Mesendoderm (in vitro differentiated cells): ENCODE measurements at regions not wholly inside any gene's neighbourhood (a gene's known extent, or its start where the extent isn't known, plus 50 kb on each side); places are given as distances from the start of the nearest gene placed in this dataset.

ENCODE experiments used
- DNase-seq: peaks from one replicate; pipeline ENCODE4 v3.0.0; 2013
- H2AK5ac ChIP-seq: 2 replicates; pipeline ENCODE4 v1.6.1; 2013; ENCODE audit warnings: low read length, inconsistent platforms
- H2BK120ac ChIP-seq: 2 replicates; pipeline ENCODE4 v1.6.1; 2013; ENCODE audit warnings: low read depth, mild to moderate bottlenecking, low read length, moderate library complexity, mixed read lengths
- H2BK15ac ChIP-seq: replicated peaks from 2 replicates; pipeline ENCODE4 v1.6.1; 2013; ENCODE audit warnings: low read depth, mild to moderate bottlenecking, moderate library complexity
- H2BK5ac ChIP-seq: 2 replicates; pipeline ENCODE4 v1.6.1; 2013; ENCODE audit warnings: low read length, inconsistent platforms
- H3K18ac ChIP-seq: 2 replicates; pipeline ENCODE4 v1.6.1; 2013; ENCODE audit warnings: mild to moderate bottlenecking, low read length, mixed read lengths
- H3K23ac ChIP-seq: one replicate; pipeline ENCODE4 v1.6.1; 2013; ENCODE audit warnings: low read length
- H3K27ac ChIP-seq: 2 replicates; pipeline ENCODE4 v1.5.1; 2013; ENCODE audit warnings: low read depth, mild to moderate bottlenecking, inconsistent platforms, low read length, moderate library complexity
- H3K27me3 ChIP-seq: 2 replicates; pipeline ENCODE4 v1.6.1; 2013; ENCODE audit warnings: low read length, control low read depth, mild to moderate bottlenecking, inconsistent platforms; ENCODE audit not compliant: insufficient read depth, poor library complexity
- H3K36me3 ChIP-seq: 2 replicates; pipeline ENCODE4 v1.6.1; 2013; ENCODE audit warnings: low read length, inconsistent platforms; ENCODE audit not compliant: control insufficient read depth, insufficient read depth
- H3K4ac ChIP-seq: one replicate; pipeline ENCODE4 v1.6.1; 2013; ENCODE audit warnings: low read depth, mild to moderate bottlenecking, low read length, moderate library complexity
- H3K4me1 ChIP-seq: 2 replicates; pipeline ENCODE4 v1.6.1; 2013; ENCODE audit warnings: low read depth, low read length, inconsistent platforms; ENCODE audit not compliant: control insufficient read depth
- H3K4me2 ChIP-seq: 2 replicates; pipeline ENCODE4 v1.6.1; 2013; ENCODE audit warnings: low read length
- H3K4me3 ChIP-seq: 2 replicates; pipeline ENCODE4 v1.5.1; 2013; ENCODE audit warnings: mild to moderate bottlenecking, low read length
- H3K56ac ChIP-seq: one replicate; pipeline ENCODE4 v1.6.1; 2013; ENCODE audit warnings: low read length
- H3K79me1 ChIP-seq: 2 replicates; pipeline ENCODE4 v1.6.1; 2013; ENCODE audit warnings: low read length, inconsistent platforms
- H3K79me2 ChIP-seq: 2 replicates; pipeline ENCODE4 v1.6.1; 2013; ENCODE audit warnings: mild to moderate bottlenecking, low read length; ENCODE audit not compliant: control insufficient read depth, insufficient read depth
- H3K9ac ChIP-seq: 2 replicates; pipeline ENCODE4 v1.6.1; 2013; ENCODE audit warnings: low read length, inconsistent platforms
- H4K5ac ChIP-seq: one replicate; pipeline ENCODE4 v1.6.1; 2013; ENCODE audit warnings: low read length
- H4K8ac ChIP-seq: one replicate; pipeline ENCODE4 v1.6.1; 2013; ENCODE audit warnings: low read depth, mild to moderate bottlenecking, control low read depth, low read length, moderate library complexity
- WGBS: extraction: QIAGEN DNeasy Blood & Tissue Kit; methylation state at CpG from one replicate; pipeline ENCODE4 v1.1.7; 2013; ENCODE audit warnings: low lambda C conversion rate, missing lambda C conversion rate; ENCODE audit not compliant: insufficient coverage; ENCODE audit errors: extremely low coverage; 5-methylcytosine and 5-hydroxymethylcytosine counted together

- Histone ChIP-seq H3K23ac (no peak overlapping the region), H4K5ac (no peak overlapping the region), H3K18ac (no peak overlapping the region), H3K79me2 (no peaks in the 10 kb centered on the region), H2BK5ac (no peak overlapping the region), H3K9ac (no peak overlapping the region), H3K56ac (no peak overlapping the region), H3K4ac (no peak overlapping the region), H3K79me1 (no peaks in the 10 kb centered on the region), H3K27ac (no peak overlapping the region), H3K4me3 (no peak overlapping the region), H3K36me3 (no peaks in the 10 kb centered on the region), H2AK5ac (no peak overlapping the region), H4K8ac (no peak overlapping the region), H3K27me3 (no peaks in the 10 kb centered on the region), H3K4me1 (no peaks in the 10 kb centered on the region), H2BK15ac (no peak overlapping the region), H2BK120ac (no peak overlapping the region), H3K4me2 (no peak overlapping the region)
- DNase-seq, result no peak
- no CpG with 5 or more reads among the region's 5 CpGs for WGBS
Measured at GRCh38 chr11:80565231-80565630, 1124.4 kb upstream of the TENM4 start.

- H4K8ac ChIP-seq, result no peak overlapping the region
- H2AK5ac ChIP-seq, result no peak overlapping the region
- H4K5ac ChIP-seq, result no peak overlapping the region
- no peak overlapping the region for H3K9ac ChIP-seq
- H3K27ac ChIP-seq, result no peak overlapping the region
- no CpG with 5 or more reads among the region's 4 CpGs for WGBS
- no peak overlapping the region for H2BK5ac ChIP-seq
- no peaks in the 10 kb centered on the region for H3K36me3 ChIP-seq
- no peaks in the 10 kb centered on the region for H3K79me1 ChIP-seq
- no peak overlapping the region for H2BK15ac ChIP-seq
- H3K23ac ChIP-seq, result no peak overlapping the region
- no peak overlapping the region for H3K4me3 ChIP-seq
- no peaks in the 10 kb centered on the region for H3K4me1 ChIP-seq
- no peak overlapping the region for H3K4me2 ChIP-seq
- H3K56ac ChIP-seq, result no peak overlapping the region
- DNase-seq, result peak; percentile 16
- no peaks in the 10 kb centered on the region for H3K79me2 ChIP-seq
- H3K4ac ChIP-seq, result no peak overlapping the region
- H3K27me3 ChIP-seq, result no peaks in the 10 kb centered on the region
- no peak overlapping the region for H2BK120ac ChIP-seq
- no peak overlapping the region for H3K18ac ChIP-seq
Measured at GRCh38 chr11:80562523-80563125, 1121.8 kb upstream of the TENM4 start.

GRCh38 chr11:80559942-80560341 lies 1119.1 kb upstream of the TENM4 start:
- H4K8ac ChIP-seq, result no peak overlapping the region
- no peak overlapping the region for H4K5ac ChIP-seq
- no peak overlapping the region for H3K56ac ChIP-seq
- DNase-seq, result no peak
- no peak overlapping the region for H2AK5ac ChIP-seq
- no peak overlapping the region for H2BK15ac ChIP-seq
- WGBS, result no CpG with 5 or more reads among the region's 2 CpGs
- H3K4me3 ChIP-seq, result no peak overlapping the region
- no peaks in the 10 kb centered on the region for H3K79me1 ChIP-seq
- H2BK120ac ChIP-seq, result no peak overlapping the region
- H3K18ac ChIP-seq, result no peak overlapping the region
- no peaks in the 10 kb centered on the region for H3K79me2 ChIP-seq
- no peak overlapping the region for H3K23ac ChIP-seq
- no peak overlapping the region for H3K27ac ChIP-seq
- H3K4ac ChIP-seq, result no peak overlapping the region
- H3K9ac ChIP-seq, result no peak overlapping the region
- no peaks in the 10 kb centered on the region for H3K36me3 ChIP-seq
- no peak overlapping the region for H3K4me2 ChIP-seq
- no peaks in the 10 kb centered on the region for H3K27me3 ChIP-seq
- no peaks in the 10 kb centered on the region for H3K4me1 ChIP-seq
- no peak overlapping the region for H2BK5ac ChIP-seq

GRCh38 chr11:80553565-80553964 lies 1112.7 kb upstream of the TENM4 start:
- H3K23ac ChIP-seq, result no peak overlapping the region
- H3K4me3 ChIP-seq, result no peak overlapping the region
- no peak overlapping the region for H3K27ac ChIP-seq
- H3K9ac ChIP-seq, result no peak overlapping the region
- no peaks in the 10 kb centered on the region for H3K27me3 ChIP-seq
- H4K8ac ChIP-seq, result no peak overlapping the region
- DNase-seq, result no peak
- no CpG with 5 or more reads among the region's 2 CpGs for WGBS
- no peaks in the 10 kb centered on the region for H3K36me3 ChIP-seq
- no peak overlapping the region for H2BK15ac ChIP-seq
- no peak overlapping the region for H3K4me2 ChIP-seq
- H3K18ac ChIP-seq, result no peak overlapping the region
- no peak overlapping the region for H2AK5ac ChIP-seq
- H4K5ac ChIP-seq, result no peak overlapping the region
- no peaks in the 10 kb centered on the region for H3K79me1 ChIP-seq
- no peaks in the 10 kb centered on the region for H3K79me2 ChIP-seq
- no peak overlapping the region for H2BK120ac ChIP-seq
- H2BK5ac ChIP-seq, result no peak overlapping the region
- no peaks in the 10 kb centered on the region for H3K4me1 ChIP-seq
- no peak overlapping the region for H3K56ac ChIP-seq
- no peak overlapping the region for H3K4ac ChIP-seq

GRCh38 chr11:80542704-80543103 lies 1101.9 kb upstream of the TENM4 start:
- H3K4me1 ChIP-seq, result no peaks in the 10 kb centered on the region
- no peak overlapping the region for H2BK5ac ChIP-seq
- H3K18ac ChIP-seq, result no peak overlapping the region
- H3K36me3 ChIP-seq, result no peaks in the 10 kb centered on the region
- H3K4me3 ChIP-seq, result no peak overlapping the region
- no peak overlapping the region for H3K9ac ChIP-seq
- WGBS, result 100% methylated on average over 1 of the region's 2 CpGs
- H4K8ac ChIP-seq, result no peak overlapping the region
- no peaks in the 10 kb centered on the region for H3K27me3 ChIP-seq
- no peak overlapping the region for H3K56ac ChIP-seq
- H3K79me1 ChIP-seq, result no peaks in the 10 kb centered on the region
- H2AK5ac ChIP-seq, result no peak overlapping the region
- no peak overlapping the region for H2BK120ac ChIP-seq
- no peak overlapping the region for H3K23ac ChIP-seq
- no peak overlapping the region for H2BK15ac ChIP-seq
- no peak overlapping the region for H4K5ac ChIP-seq
- no peak overlapping the region for H3K4ac ChIP-seq
- no peaks in the 10 kb centered on the region for H3K79me2 ChIP-seq
- no peak overlapping the region for H3K27ac ChIP-seq
- DNase-seq, result no peak
- no peak overlapping the region for H3K4me2 ChIP-seq

- H4K8ac ChIP-seq, result no peak overlapping the region
- H3K4ac ChIP-seq, result no peak overlapping the region
- H3K4me3 ChIP-seq, result no peak overlapping the region
- H3K27ac ChIP-seq, result no peak overlapping the region
- no peaks in the 10 kb centered on the region for H3K79me1 ChIP-seq
- no peak overlapping the region for H2BK120ac ChIP-seq
- no peak overlapping the region for H2BK15ac ChIP-seq
- no peak overlapping the region for H3K9ac ChIP-seq
- no peak overlapping the region for H2AK5ac ChIP-seq
- H3K4me1 ChIP-seq, result no peaks in the 10 kb centered on the region
- H4K5ac ChIP-seq, result no peak overlapping the region
- no peaks in the 10 kb centered on the region for H3K36me3 ChIP-seq
- no peak overlapping the region for H2BK5ac ChIP-seq
- no peaks in the 10 kb centered on the region for H3K27me3 ChIP-seq
- no peak overlapping the region for H3K18ac ChIP-seq
- no peak overlapping the region for H3K4me2 ChIP-seq
- no peak overlapping the region for H3K23ac ChIP-seq
- H3K56ac ChIP-seq, result no peak overlapping the region
- DNase-seq, result no peak
- H3K79me2 ChIP-seq, result no peaks in the 10 kb centered on the region
- no CpG with 5 or more reads among the region's 2 CpGs for WGBS
Measured at GRCh38 chr11:80538040-80538439, 1097.2 kb upstream of the TENM4 start.
